ENCODE measurements at regions not wholly inside any gene's neighbourhood (a gene's known extent, or its start where the extent isn't known, plus 50 kb on each side); places are given as distances from the start of the nearest gene placed in this dataset.

DNA sequence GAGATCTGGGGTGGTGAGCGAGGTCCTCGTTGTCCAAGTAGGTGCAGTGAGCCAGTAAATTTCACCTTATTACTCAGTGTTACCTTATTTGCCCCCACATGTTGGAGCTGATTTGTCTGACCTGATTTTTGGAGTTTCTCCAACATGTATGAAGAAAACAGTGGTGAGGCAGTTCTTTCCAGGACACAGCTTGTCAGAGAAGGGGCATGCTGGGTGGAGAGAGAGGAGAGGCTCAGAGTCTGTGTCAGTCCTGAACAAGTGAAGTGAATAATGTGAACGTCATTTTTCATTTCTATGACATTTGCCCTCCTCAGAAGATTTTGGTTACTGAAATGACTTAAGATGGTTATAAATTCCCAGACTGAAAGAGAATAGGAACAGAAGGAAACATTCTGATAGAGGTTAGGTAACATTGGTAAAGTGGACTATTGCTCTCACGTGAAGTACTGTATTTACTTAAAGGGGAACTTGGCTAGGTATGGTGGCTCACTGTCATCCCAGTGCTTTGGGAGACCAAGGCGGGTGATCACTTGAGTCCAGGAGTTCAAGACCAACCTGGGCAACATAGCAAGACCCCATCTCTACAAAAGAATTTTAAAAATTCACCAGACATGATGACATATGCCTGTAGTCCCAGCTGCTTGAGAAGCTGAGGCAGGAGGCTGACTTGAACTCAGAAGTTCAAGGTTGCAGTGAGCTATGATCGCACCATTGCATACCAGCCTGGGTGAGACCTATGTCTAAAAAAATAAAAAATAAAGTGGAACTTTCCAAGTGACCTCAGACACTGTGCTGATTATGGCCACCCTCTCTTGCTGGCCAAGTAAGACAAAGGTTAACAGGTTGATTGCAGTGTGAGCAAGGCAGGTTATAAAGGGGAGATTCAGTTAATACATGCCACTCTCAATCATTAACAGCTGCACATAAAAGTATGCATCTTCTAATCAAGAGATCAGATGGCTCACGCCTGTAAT, 184.3 kb downstream of the EDN1 start:
- Histone ChIP-seq H3K27ac (ENCODE audit: low read depth, low read length) (no peak overlapping the region), H3K9me2 (replicated peaks; ENCODE audit: insufficient read depth, low read length) (no peaks in the 10 kb centered on the region), H2AFZ (ENCODE audit: low read depth, low read length, severe bottlenecking) (no peak overlapping the region), H3K4me3 (ENCODE audit: insufficient read depth, low read length, poor library complexity, severe bottlenecking) (no peak overlapping the region), H3K79me2 (ENCODE audit: insufficient read depth, low read length) (no peaks in the 10 kb centered on the region), H3K36me3 (ENCODE audit: low read length) (no peaks in the 10 kb centered on the region), H3K27me3 (ENCODE audit: low read length) (no peaks in the 10 kb centered on the region), H3F3A (ENCODE audit: insufficient read depth) (no peaks in the 10 kb centered on the region), H3K4me2 (ENCODE audit: low read depth, low read length, poor library complexity, severe bottlenecking) (no peak overlapping the region), H3K9me3 (ENCODE audit: insufficient read depth, low read length) (no peaks in the 10 kb centered on the region), H3K9ac (ENCODE audit: low read length) (no peak overlapping the region), H4K20me1 (ENCODE audit: low read depth, low read length) (no peaks in the 10 kb centered on the region)
- TF ChIP-seq CTCF (IDR thresholded peaks at IDR 0.05; ENCODE audit: insufficient read depth, low read length, poor library complexity, severe bottlenecking) = no peak
- no peak for TF ChIP-seq EZH2phosphoT487 (conservative IDR thresholded peaks at IDR 0.05; ENCODE audit: low read length)

GRCh38 chr6:12476484-12476883, 186.3 kb downstream of the EDN1 start:
- Histone ChIP-seq H3K9me3 (ENCODE audit: insufficient read depth, low read length) (no peaks in the 10 kb centered on the region), H3K36me3 (ENCODE audit: low read length) (no peaks in the 10 kb centered on the region), H3F3A (ENCODE audit: insufficient read depth) (no peaks in the 10 kb centered on the region), H3K27ac (ENCODE audit: low read depth, low read length) (no peak overlapping the region), H3K4me2 (ENCODE audit: low read depth, low read length, poor library complexity, severe bottlenecking) (no peak overlapping the region), H3K4me3 (ENCODE audit: insufficient read depth, low read length, poor library complexity, severe bottlenecking) (no peak overlapping the region), H3K79me2 (ENCODE audit: insufficient read depth, low read length) (no peaks in the 10 kb centered on the region), H3K9me2 (replicated peaks; ENCODE audit: insufficient read depth, low read length) (no peaks in the 10 kb centered on the region), H3K27me3 (ENCODE audit: low read length) (no peaks in the 10 kb centered on the region), H3K9ac (ENCODE audit: low read length) (no peak overlapping the region), H4K20me1 (ENCODE audit: low read depth, low read length) (no peaks in the 10 kb centered on the region), H2AFZ (ENCODE audit: low read depth, low read length, severe bottlenecking) (no peak overlapping the region)
- no peak for TF ChIP-seq CTCF (IDR thresholded peaks at IDR 0.05; ENCODE audit: insufficient read depth, low read length, poor library complexity, severe bottlenecking)
- TF ChIP-seq EZH2phosphoT487 (conservative IDR thresholded peaks at IDR 0.05; ENCODE audit: low read length) = no peak

DNA sequence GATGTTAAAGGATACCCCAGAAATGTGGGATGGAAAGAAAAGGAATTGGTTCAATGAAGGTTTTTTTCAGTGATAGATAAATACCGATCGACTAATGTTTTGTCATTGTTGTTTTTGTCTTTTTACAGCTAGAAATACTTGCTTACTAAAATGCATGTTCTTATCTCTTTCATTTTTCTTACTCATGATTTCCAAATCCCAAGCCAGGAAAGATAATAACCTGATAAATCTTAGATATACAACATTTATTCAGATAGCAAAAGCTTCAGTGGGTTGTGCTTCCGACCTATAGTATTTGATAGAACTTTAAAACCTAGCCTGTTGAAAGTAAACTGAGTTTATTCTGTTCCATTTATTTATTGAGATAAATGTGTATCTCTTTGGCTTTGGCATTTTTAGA, 187.5 kb downstream of the EDN1 start:
- Histone ChIP-seq H3K4me3 (ENCODE audit: insufficient read depth, low read length, poor library complexity, severe bottlenecking) (no peak overlapping the region), H3K4me2 (ENCODE audit: low read depth, low read length, poor library complexity, severe bottlenecking) (no peak overlapping the region), H3K27ac (ENCODE audit: low read depth, low read length) (no peak overlapping the region), H4K20me1 (ENCODE audit: low read depth, low read length) (no peaks in the 10 kb centered on the region), H3F3A (ENCODE audit: insufficient read depth) (no peaks in the 10 kb centered on the region), H3K79me2 (ENCODE audit: insufficient read depth, low read length) (no peaks in the 10 kb centered on the region), H3K9ac (ENCODE audit: low read length) (no peak overlapping the region), H2AFZ (ENCODE audit: low read depth, low read length, severe bottlenecking) (no peak overlapping the region), H3K27me3 (ENCODE audit: low read length) (no peaks in the 10 kb centered on the region), H3K9me2 (replicated peaks; ENCODE audit: insufficient read depth, low read length) (no peaks in the 10 kb centered on the region), H3K9me3 (ENCODE audit: insufficient read depth, low read length) (no peaks in the 10 kb centered on the region), H3K36me3 (ENCODE audit: low read length) (no peaks in the 10 kb centered on the region)
- TF ChIP-seq CTCF (IDR thresholded peaks at IDR 0.05; ENCODE audit: insufficient read depth, low read length, poor library complexity, severe bottlenecking) (no peak), EZH2phosphoT487 (conservative IDR thresholded peaks at IDR 0.05; ENCODE audit: low read length) (no peak)
